ENCODE measurements at regions not wholly inside any gene's neighbourhood (a gene's known extent, or its start where the extent isn't known, plus 50 kb on each side); places are given as distances from the start of the nearest gene placed in this dataset.

DNA sequence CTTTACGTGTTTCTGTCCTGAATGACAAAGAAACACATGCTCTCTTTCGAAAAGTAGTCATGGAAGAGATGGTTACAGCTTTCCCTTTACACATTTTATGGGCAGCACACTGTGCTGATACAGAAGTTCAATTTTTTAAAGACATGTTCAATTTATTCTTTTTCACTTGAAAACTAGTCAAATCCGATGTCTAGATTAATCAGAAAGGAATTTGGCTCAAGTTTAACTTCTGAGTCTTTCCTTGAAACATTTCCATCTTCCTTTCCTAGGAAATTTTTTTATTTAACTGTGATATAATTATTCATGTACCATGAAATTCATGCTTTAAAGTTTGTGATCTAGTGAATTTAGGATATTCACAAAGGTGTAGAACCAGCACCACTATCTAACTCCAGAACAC is 360.1 kb downstream of the TNS3 start:
- DNase-seq = no peak

GRCh38 chr7:47218378-47219176 is 363.3 kb downstream of the TNS3 start:
- DNase-seq = no peak

- no peak for DNase-seq
Observed at GRCh38 chr7:47217570-47218360, 364.1 kb downstream of the TNS3 start.

DNA sequence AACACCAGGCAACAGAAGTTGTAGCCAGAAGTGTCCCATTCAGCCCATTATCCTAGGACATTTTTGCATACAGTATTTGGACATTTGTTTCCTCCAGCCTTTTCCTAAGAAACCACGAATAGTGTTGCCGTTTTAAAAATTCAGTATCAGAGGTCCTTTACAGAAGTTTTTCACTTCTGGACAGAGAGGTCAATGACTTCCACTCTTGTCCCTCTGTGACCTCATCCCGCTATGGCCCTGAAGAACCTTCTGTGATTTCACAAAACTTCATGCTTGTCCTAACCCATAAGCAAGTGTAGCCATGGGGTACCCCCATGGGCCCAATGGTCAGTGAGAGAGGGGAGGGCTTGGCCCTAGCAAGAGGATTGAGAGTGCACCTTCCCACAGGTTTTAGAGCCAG is 364.8 kb downstream of the TNS3 start:
- DNase-seq = no peak

DNA sequence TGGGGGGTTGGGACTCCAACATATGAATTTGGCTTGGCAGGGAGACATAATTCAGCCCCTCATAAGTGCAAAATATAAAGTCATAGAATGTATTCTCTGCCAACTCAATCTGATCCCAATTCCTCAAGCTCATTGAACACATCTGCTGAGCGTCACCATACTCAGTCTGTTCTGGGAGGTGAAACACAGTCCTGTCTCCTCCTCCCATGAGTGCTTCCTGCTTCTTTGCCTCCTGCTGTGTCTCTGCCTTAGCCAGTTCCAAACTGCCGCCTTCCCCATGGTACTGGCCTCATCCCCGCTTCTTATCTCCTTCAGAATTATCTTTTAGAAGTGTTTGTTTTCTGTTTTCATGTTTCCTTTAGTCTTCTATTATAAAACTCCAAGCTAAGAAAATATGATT is 365.5 kb downstream of the TNS3 start:
- DNase-seq = no peak

GRCh38 chr7:47215640-47216039 is 366.3 kb downstream of the TNS3 start:
- DNase-seq = no peak

DNA sequence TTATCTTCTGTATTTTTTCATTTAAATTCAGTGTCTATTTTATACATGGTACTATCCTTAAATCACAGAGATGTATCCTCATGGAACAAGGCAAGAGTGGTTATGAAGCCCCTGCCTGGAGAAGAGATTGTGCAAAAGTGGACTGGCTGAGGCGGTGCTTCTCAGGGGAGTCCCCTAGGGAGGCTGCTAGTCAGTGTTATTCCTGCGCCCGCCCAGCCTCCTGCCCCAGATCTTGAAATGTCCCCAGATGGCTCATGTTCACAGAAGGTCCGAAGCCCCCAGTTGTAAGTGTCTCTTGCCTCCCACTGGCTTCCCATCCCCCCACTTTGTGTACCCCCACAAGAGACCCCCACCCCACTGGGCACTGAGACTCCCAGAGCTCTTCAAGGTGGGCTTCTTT is 366.9 kb downstream of the TNS3 start:
- no peak for DNase-seq

GRCh38 chr7:47213276-47213675 is 368.6 kb downstream of the TNS3 start:
- no peak for DNase-seq

GRCh38 chr7:47211519-47211973 is 370.4 kb downstream of the TNS3 start:
- no peak for DNase-seq

- DNase-seq = no peak
Observed at GRCh38 chr7:47210281-47210854, 371.5 kb downstream of the TNS3 start.

DNA sequence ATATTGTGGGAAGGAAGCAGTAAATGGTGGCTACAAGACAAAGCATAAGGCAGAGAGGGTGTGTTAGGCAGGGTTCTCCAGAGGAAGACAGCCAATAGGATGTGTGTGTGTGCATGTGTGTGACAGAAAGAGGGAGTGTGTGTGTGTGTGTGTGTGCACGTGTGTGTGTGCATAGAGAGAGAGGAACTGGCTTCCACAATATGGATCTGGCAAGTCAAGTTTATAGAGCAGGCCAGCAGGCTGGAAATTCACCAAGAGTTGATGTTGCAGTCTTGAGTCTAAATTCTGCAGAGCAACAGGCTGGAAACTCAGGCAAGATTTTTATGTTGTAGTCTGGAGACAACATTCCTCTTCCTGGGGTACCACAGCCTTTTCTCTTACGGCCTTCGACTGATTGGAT is 374.0 kb downstream of the TNS3 start:
- DNase-seq = no peak

GRCh38 chr7:47204709-47205108 is 377.2 kb downstream of the TNS3 start:
- no peak for DNase-seq

- DNase-seq = no peak
Observed at GRCh38 chr7:47202146-47202783, 379.6 kb downstream of the TNS3 start.

- DNase-seq = no peak
Observed at GRCh38 chr7:47198159-47198558, 383.8 kb downstream of the TNS3 start.

GRCh38 chr7:47197486-47197885 is 384.4 kb downstream of the TNS3 start:
- no peak for DNase-seq

DNA sequence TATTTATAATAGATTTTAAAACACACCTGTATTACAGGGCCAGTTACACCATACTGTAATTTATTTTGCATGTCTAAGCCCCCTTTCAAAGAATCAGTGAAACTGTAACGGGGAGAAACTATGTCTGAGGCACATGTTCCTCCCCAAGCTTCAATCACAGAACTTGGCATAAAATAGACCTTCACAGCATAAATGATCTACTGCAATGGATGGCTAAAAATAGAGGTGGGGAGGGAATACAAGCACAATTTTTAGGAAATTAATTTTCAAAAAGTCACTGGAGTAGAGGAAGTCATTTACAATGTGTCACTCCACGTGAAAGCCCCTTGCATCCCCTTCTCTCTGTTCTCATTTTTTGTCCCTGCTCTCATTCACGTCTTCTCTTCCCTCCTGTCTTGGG is 385.2 kb downstream of the TNS3 start:
- DNase-seq = no peak

GRCh38 chr7:47196106-47196645 is 385.7 kb downstream of the TNS3 start:
- DNase-seq = no peak

DNA sequence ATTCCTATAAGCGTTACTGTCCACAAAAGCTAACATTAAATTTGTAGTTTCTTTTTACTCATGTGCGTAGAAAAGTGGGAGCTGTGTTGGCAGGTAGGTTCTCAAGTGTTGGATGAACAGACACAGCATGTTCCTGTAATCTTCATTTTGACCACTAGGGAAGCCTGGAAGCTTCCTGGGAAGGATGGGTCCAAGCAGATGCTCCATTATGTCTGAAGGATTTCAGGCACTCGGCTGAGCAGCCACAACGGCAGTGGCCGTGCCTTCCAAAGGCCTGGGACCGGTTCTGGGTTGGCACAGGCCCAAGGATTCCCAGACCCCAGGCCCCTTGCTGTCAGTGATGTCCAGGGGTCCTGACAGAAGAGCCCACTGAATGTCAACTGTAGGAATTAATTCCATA is 386.3 kb downstream of the TNS3 start:
- DNase-seq = no peak

GRCh38 chr7:47194516-47195057 is 387.3 kb downstream of the TNS3 start:
- no peak for DNase-seq

- DNase-seq = no peak
Observed at GRCh38 chr7:47192978-47193377, 388.9 kb downstream of the TNS3 start.

GRCh38 chr7:47191876-47192291 is 390.0 kb downstream of the TNS3 start:
- no peak for DNase-seq

DNA sequence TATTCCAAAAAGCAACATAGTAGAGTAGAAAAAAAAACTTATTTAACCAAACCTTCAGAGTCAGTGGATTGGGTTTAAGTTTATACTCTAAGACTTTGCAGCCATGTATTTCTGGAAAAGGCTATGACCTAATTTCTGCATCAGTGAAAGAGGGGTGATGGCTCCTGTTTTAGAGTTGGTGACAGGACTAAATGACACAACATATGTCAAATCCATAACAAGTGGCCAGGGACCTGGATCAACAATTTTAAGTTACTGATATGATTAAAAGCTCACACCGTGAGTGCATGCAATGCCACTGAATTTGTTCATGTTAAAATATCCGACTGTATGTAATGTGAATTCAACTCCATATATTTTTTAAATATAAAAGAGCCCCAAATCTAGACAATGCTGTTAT is 390.6 kb downstream of the TNS3 start:
- DNase-seq = no peak

GRCh38 chr7:47190462-47190861 is 391.4 kb downstream of the TNS3 start:
- DNase-seq = no peak
